HG03342 (cell line): ENCODE measurements at regions not wholly inside any gene's neighbourhood (a gene's known extent, or its start where the extent isn't known, plus 50 kb on each side); places are given as distances from the start of the nearest gene placed in this dataset.
"Not testable (repeated sequence)": the region's sequence is repeated elsewhere in the genome, so short reads cannot be mapped to it uniquely, and the experiment has no call there.

ENCODE experiments used
- ATAC-seq: cut with Tn5 transposase; IDR thresholded peaks from one replicate; pipeline ENCODE4 v1.9.1; 2021; ENCODE audit warnings: mild to moderate bottlenecking, moderate library complexity; ENCODE audit not compliant: unreplicated experiment

- ATAC-seq: no peak
Observed at GRCh38 chr5:87762631-87763030, 349.9 kb upstream of the CCNH start.

DNA sequence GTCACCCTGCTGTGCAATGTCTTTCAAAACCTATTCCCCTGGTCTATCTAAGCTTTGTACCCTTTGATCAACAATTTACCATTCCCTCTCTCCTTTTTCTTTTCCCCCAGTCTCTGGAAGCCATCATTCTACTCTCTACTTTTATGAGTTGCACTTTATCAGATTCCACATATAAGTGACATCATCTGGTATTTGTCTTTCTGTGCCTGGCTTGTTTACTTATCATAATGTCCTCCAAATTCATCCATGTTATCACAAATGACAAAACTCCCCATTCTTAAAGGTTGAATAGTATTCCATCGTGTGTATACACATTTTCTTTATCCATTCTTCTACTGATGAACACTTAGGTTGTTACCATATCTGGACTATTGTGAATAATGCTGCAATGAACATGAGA, 344.2 kb upstream of the CCNH start:
- no peak for ATAC-seq

DNA sequence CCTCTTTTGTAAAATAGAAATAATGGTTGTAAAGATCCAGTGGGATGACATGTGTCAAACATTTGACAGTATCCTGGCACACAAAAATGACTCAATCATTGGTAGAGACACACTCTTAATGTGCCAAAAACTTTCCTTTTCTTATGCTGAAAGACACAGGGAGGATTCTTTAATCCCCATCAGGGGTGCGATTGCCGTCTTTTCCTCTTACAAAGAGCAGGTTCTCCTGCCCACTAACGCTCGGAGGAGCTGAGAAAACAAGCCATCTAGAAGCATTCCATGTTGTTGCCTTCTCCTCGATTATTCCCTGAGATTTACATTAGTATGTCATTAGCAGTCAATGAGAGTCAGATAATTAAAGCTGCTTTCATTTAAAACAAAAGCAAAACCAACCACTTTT, 342.6 kb upstream of the CCNH start:
- ATAC-seq: no peak

DNA sequence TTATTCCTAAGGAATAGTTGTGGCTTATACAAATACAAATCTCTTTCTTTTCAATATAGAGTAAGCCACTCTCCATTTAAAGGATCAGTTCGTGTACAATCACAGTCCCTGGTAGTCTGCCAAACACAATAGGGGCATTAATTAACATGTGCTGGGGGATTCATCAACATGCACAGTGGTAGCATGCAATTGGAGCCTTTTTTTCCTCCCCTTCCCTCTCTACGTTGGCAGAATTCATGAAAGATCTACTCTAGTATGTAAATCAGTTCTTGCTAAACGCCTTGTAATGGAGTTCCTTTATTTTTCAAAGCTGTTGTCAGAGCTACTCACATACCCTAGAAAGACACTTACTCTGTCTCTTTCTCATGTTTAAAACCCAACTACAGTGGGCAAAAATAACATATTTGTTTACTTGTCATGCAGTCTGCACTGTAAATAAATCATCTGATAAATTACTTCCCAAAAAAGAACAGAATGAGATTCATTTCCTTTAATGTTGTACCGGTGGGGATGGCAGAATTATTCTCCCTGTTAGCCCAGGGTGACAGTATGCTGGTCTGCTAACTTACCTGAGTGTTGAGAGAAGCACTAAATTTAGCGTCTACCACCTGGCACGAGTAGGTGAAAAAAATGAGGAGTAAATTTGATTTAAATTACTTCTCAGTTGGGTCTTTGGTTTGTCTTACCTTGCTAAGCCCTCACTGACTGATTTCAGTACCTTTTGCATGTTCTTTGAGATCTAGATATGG, 341.5 kb upstream of the CCNH start:
- ATAC-seq: no peak

DNA sequence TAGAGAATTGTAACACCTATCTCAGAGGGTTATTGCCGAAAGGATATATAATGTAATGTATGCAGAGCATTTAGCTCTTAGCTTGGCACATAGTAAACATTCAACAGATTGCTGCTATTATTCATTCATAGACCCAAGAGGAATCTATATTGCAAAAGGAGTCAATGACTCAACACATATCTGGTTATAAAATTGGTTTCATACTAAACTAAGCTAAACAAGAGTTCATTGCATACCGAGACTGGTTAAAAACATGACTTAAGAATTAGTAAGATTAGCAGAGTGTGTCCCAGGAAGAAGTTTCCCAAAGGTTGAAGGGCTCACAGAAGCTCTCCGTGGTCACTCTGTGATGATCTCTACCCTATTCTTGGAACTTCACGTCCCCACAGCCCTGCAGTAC, 339.6 kb upstream of the CCNH start:
- no peak for ATAC-seq

DNA sequence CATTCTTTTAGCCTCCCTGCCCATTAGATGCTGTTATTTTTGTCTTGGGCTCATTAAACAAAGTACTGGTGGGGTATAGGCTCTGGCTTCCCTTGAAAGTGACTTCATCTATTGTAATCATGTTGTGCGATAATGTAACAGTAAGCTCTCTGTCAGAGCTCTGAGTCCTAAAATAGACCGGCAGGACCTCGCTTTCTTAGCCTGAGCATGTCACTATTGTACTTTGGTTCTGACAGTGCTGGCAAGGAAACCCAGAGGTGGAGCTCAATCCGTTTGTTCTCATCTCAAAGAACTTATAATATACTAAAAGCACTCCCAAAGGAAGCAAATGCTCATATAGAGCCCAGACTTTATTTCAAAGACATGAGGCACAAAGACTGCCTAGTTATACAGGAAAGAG, 339.1 kb upstream of the CCNH start:
- no peak for ATAC-seq

DNA sequence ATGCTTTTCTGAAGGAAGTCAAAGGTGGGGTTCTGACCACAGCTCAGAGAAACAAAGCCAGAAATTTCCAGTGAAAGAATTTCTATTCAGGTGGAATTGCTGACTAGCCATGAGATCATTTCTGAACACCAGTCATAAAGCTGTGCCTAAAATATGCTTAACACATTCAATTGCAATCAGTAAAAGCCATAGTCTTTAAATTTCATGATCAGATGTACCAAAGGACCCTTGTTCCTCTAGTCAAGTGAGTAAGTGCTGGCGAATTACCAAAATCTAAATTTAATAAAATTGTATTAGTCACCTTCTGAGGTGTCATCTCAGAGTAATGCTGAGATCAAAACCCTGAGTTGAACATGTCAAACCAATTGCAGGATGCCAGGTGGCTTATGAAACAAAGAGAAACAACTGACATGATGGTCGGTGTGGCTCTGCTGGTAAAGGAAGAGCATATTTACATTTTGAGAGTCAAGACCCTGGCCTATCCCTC, 334.2 kb upstream of the CCNH start:
- ATAC-seq: no peak

DNA sequence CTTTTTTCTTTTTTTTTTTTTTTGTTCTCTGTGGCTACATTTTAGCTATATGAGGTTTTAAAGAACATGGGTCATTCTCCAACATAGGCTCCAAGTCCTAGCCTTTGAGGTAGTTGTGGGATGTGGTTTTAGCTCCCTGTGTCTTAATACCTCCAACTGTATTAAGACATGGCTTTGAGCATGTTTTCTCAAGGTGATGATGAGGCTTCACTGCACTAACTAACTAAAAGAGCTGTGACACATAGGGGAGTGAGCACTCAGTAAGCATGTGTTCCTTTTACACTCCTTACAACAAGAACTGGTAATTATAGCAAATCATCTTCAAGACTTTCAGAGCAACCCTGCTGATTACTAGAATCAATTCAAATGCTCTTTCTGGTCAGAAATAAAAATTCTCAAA, 333.6 kb upstream of the CCNH start:
- ATAC-seq: no peak

DNA sequence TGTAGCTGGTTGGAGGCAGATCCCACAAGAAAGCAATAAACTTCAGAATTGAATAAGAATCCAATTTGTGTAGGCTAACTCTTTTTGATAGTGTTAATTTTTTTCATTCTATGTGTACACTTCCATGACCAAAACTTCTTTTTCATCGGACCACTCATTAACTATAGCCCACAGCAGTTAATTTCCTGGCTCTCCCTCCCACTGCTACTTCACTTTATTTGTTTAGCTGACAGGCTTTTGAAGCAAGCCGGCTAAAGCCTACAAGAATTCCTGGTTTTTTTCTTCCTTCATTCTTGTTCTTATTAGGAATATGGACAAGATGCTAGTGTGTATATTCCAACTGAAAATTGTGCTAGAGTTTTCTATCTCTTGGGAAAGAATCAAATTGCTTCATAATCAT, 329.2 kb upstream of the CCNH start:
- ATAC-seq: no peak

DNA sequence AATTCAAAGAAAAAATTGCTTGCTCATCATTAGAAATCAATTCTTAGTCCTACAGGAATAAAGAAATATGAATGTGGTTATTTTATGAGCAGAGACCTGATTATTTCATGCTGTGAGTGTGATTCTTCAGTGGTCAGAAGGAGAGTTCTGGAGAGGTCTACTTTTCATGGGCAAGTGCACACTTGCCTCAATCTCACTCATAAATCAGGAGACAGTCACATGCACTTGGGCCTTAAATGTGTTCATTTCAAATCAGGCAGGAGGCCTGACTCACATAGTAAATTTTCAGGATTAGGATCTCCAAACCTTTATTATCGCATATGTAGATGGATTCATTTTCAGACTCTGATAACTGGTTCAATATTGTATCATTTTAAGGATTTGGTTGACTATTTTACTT, 323.2 kb upstream of the CCNH start:
- ATAC-seq: no peak

DNA sequence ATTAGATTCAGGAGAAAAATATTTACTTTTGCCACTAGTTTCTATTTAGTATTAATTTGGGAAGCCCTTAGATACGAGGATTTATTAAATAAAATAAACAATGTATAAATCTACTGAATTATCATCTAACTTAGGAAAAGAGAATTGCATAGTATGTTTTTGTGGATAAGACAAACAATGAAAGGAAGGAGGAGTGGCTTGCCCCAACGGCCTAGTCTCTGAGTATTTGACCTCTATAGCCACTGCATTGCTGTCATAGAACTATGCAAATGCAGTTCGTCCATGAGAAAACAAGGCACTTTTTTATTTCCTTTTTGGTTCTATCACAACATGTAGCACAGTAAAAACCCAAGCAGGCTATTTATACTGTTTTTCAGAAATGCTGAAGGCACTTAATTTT, 321.2 kb upstream of the CCNH start:
- ATAC-seq: no peak

GRCh38 chr5:87732875-87733768, 320.4 kb upstream of the CCNH start:
- ATAC-seq: no peak

DNA sequence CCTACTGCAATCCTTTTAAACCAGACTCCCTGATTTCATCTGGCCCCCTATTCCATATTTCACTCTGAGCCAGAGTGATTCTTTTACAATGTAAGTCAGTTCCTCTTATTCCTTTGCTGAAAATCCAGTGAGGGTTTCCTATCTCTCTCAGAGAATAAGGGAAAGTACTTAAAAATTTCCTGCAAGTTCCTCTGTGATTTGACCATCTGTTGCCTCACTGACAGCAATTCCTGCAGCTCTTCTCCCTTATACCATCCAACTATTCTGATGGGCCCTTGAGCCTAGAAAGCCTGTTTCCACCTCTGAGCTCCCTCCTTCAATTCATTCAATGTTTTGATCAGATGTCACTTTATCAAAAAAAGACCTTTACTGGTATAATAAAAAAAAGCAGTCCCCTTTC, 317.1 kb upstream of the CCNH start:
- ATAC-seq: no peak

DNA sequence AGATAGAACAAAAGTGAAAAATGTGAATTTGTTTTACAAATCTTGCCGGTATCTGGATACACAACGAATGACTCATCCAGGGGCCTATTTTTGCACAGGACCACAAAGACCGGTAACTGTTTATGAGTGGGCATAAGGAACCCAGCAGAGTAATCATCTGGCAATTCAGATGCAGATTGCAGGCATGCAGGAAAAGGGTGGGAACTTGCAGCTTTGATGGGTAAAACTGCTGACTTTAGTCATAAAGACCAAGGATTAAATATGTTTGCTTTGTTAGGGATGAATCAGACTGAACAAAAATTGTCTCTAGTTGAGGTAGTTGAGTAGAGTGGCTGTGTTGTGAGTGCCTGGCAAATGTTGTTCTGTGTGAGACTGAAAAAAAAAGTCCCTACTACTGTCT, 309.6 kb upstream of the CCNH start:
- no peak for ATAC-seq

GRCh38 chr5:87718224-87718925, 305.6 kb upstream of the CCNH start:
- ATAC-seq: not testable (repeated sequence)

DNA sequence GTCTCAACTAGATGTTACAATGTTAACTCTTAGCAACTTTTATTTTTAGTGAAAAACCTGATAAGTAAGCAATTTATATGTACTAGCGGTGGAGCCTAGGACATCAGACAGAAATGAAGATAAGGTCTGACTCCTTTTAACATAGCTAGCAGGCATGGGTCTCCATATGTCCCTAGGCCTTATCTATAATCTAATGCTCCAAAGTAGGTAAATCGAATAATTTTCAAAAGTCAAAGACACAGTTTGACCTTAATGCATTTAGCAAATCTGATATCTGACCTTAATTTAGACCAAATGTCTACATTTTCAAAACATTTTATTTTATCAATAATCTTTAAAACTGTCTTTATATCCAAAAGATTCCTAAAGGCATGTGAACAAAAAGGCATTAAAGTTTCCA, 305.0 kb upstream of the CCNH start:
- ATAC-seq: no peak

GRCh38 chr5:87705876-87706275, 293.1 kb upstream of the CCNH start:
- no peak for ATAC-seq

GRCh38 chr5:87686975-87687374, 274.2 kb upstream of the CCNH start:
- ATAC-seq: peak; percentile 96

DNA sequence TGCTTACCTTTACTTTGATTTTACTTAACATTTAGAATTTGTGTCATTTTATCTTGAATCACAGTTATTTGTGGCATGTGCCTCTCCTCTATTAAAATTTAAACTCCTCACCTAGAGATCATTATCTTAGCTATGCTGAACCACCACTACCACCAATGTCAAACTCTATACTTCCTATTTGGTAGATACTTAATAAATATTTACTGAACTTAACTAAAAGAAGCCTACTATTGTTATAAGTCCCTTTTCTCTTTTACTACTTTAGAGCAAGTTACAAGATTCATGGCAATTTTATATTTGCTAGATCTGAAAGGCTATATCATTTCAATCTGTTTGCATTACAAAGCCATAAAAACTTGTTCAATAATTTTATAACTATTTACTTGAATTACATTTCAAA, 273.3 kb upstream of the CCNH start:
- ATAC-seq: no peak

DNA sequence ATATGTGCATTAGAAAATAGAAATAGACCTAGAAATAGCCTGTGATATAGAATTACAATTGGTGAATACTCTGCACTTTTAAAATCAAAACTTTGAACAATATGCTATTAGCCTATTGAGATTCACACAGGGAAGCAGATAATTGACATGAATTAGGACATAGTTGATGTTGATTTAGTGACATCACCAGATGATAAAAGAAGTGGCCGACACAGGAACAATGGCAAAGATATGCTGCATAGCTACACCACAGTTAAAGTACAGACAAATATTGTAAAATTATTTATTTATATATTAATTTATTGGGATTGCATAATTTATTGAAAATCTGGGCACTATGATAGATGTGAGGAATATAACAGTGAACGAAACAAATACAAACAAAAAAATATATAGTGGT, 261.5 kb upstream of the CCNH start:
- no peak for ATAC-seq

DNA sequence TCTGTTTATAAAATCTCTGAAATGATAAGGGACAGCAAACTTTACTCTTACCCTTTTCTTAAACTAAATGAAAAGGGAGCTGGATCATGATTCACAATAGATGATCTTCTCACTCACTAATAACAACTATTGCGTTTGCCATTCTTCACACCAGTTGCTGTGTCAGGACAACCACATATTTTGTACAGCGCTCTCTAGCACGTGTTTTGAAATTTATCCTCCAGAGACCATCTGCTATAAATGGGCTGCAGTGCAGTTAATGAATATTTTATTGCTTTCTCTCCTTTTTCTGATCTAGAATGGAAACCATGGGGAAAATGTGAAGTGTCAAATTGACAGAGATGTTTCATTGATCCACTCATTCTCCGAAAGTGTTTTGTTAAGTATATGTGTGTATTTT, 258.4 kb upstream of the CCNH start:
- no peak for ATAC-seq

- no peak for ATAC-seq
Observed at GRCh38 chr5:87665166-87665565, 252.4 kb upstream of the CCNH start.
